HCT116 (cell line): ENCODE measurements at regions not wholly inside any gene's neighbourhood (a gene's known extent, or its start where the extent isn't known, plus 50 kb on each side); places are given as distances from the start of the nearest gene placed in this dataset.

ENCODE experiments used
- ATAC-seq: fragments of 200-7000 bp; cut with Tn5 transposase; 2 replicates; pipeline ENCODE4 v1.9.1; 2020; ENCODE audit warnings: mild to moderate bottlenecking, moderate library complexity
- BruUV-seq: library from RNA; stranded (reverse); fragments of 400-500 nt; replicated peaks from 2 replicates; lab custom pipeline; 2021; lab: Mats Ljungman, UMichigan
- CTCF ChIA-PET: fragments of 300-600 bp; sonication (Branson Sonifier 250); formaldehyde crosslinking; loops from one replicate; lab custom pipeline; 2021; ENCODE audit warnings: antibody characterized with exemption; lab: Charles Lee
- POLR2A ChIA-PET: fragments of 300-600, 350-600 bp; sonication (Branson Sonifier 250); formaldehyde crosslinking; loops from one replicate; lab custom pipeline; 2021; ENCODE audit warnings: antibody characterized with exemption; lab: Charles Lee
- RAD21 ChIA-PET, 2 experiments: fragments of 300-600 bp; sonication (Branson Sonifier 250); formaldehyde crosslinking; loops; one replicate each; lab custom pipeline; 2023; ENCODE audit warnings: low total read pairs in 2 of 2; ENCODE audit not compliant: uncharacterized antibody in 2 of 2, unreplicated experiment in 2 of 2, low non-redundant PET in 1 of 2; lab: Charles Lee
- DNase-seq: peaks from one replicate; pipeline ENCODE4 v3.0.0-alpha.2; 2010; ENCODE audit warnings: low read depth, low spot score
- H2AFZ ChIP-seq: fragments of 200-600 bp; shearing (Covaris generic), sonication (generic); 2 replicates; pipeline ENCODE4 v1.6.1; 2017; ENCODE audit warnings: low read depth, mixed run types, mixed read lengths, antibody characterized with exemption, low read length; ENCODE audit not compliant: poor library complexity, severe bottlenecking
- H3K27ac ChIP-seq: 2 replicates; pipeline ENCODE4 v1.5.1; 2012; ENCODE audit warnings: low read depth, low read length
- H3K27me3 ChIP-seq: fragments of 200-600 bp; sonication (generic); 2 replicates; pipeline ENCODE4 v1.6.1; 2016; ENCODE audit warnings: mixed run types, low read length, mixed read lengths; ENCODE audit not compliant: insufficient read depth
- H3K36me3 ChIP-seq, 2 experiments: fragments of 200-500 bp in 1 of 2; fragments of 200-600 bp in 1 of 2; sonication (Bioruptor generic) in 1 of 2; sonication (generic) in 1 of 2; 2 replicates each; pipeline versions ENCODE4 v1.5.1 to v1.6.1; 2014 to 2016; ENCODE audit warnings: low read length in 2 of 2, inconsistent platforms in 1 of 2, mixed read lengths in 1 of 2, mixed run types in 1 of 2; ENCODE audit not compliant: insufficient read depth in 2 of 2, control insufficient read depth in 1 of 2
- H3K4me1 ChIP-seq, 2 experiments: fragments of 200-600 bp in 1 of 2; sonication (generic) in 1 of 2; 2 replicates each; pipeline versions ENCODE4 v1.5.1 to v1.6.1; 2012 to 2017; ENCODE audit warnings: low read length in 2 of 2, inconsistent platforms in 1 of 2, mild to moderate bottlenecking in 1 of 2, mixed read lengths in 1 of 2, mixed run types in 1 of 2, moderate library complexity in 1 of 2; ENCODE audit not compliant: insufficient read depth in 2 of 2, control insufficient read depth in 1 of 2
- H3K4me2 ChIP-seq: fragments of 200-600 bp; sonication (generic); 2 replicates; pipeline ENCODE4 v1.6.1; 2017; ENCODE audit warnings: mixed run types, low read length, mixed read lengths
- H3K4me3 ChIP-seq, 2 experiments: fragments of 200-600 bp in 1 of 2; sonication (generic) in 1 of 2; replicated peaks in 1 of 2; 2 replicates each; pipeline ENCODE4 v1.5.1; 2011 to 2016; ENCODE audit warnings: low read length in 2 of 2, control low read depth in 1 of 2, low read depth in 1 of 2, mild to moderate bottlenecking in 1 of 2, mixed read lengths in 1 of 2, mixed run types in 1 of 2
- H3K79me2 ChIP-seq: fragments of 200-600 bp; sonication (generic); 2 replicates; pipeline ENCODE4 v1.6.1; 2017; ENCODE audit warnings: mild to moderate bottlenecking, mixed run types, low read length, moderate library complexity, mixed read lengths; ENCODE audit not compliant: insufficient read depth
- H3K9ac ChIP-seq: fragments of 200-600 bp; sonication (generic); 2 replicates; pipeline ENCODE4 v1.6.1; 2016; ENCODE audit warnings: low read length, mixed read lengths
- H3K9me2 ChIP-seq: fragments of 200-600 bp; sonication (generic), shearing (Covaris generic); 2 replicates; pipeline ENCODE4 v1.6.1; 2017; ENCODE audit warnings: mixed run types, mild to moderate bottlenecking, moderate library complexity; ENCODE audit not compliant: insufficient read depth
- H3K9me3 ChIP-seq, 2 experiments: fragments of 200-500 bp in 1 of 2; fragments of 200-600 bp in 1 of 2; sonication (Bioruptor generic) in 1 of 2; sonication (generic) in 1 of 2; 2 replicates each; pipeline ENCODE4 v1.6.1; 2014 to 2017; ENCODE audit warnings: low read length in 2 of 2, mixed read lengths in 2 of 2, inconsistent platforms in 1 of 2, low read depth in 1 of 2, mild to moderate bottlenecking in 1 of 2, mixed run types in 1 of 2, moderate library complexity in 1 of 2; ENCODE audit not compliant: control insufficient read depth in 1 of 2, insufficient read depth in 1 of 2
- H4K20me1 ChIP-seq: fragments of 200-600 bp; sonication (generic), shearing (Covaris generic); 2 replicates; pipeline ENCODE4 v1.6.1; 2017; ENCODE audit warnings: mixed run types, mild to moderate bottlenecking, moderate library complexity; ENCODE audit not compliant: insufficient read depth
- CBX3 ChIP-seq: IDR thresholded peaks from 2 replicates; pipeline ENCODE4 v1.6.1; 2012; ENCODE audit warnings: low read depth
- EGR1 ChIP-seq: IDR thresholded peaks from 2 replicates; pipeline ENCODE4 v1.6.1; 2012; ENCODE audit warnings: low read depth
- ELF1 ChIP-seq: IDR thresholded peaks from 2 replicates; pipeline ENCODE4 v1.6.1; 2012; ENCODE audit warnings: low read depth, borderline replicate concordance
- EZH2phosphoT487 ChIP-seq: fragments of 200-600 bp; IDR thresholded peaks from 2 replicates; pipeline ENCODE4 v1.6.1; 2018; ENCODE audit warnings: antibody characterized with exemption, borderline replicate concordance
- FOSL1 ChIP-seq: IDR thresholded peaks from 2 replicates; pipeline ENCODE4 v1.6.1; 2012; ENCODE audit warnings: low read depth
- JUND ChIP-seq: IDR thresholded peaks from 2 replicates; pipeline ENCODE4 v1.6.1; 2012
- POLR2A ChIP-seq: IDR thresholded peaks from 2 replicates; pipeline ENCODE4 v1.7.0; 2011; ENCODE audit warnings: borderline replicate concordance; ENCODE audit not compliant: insufficient read depth, insufficient read length; ENCODE audit errors: extremely low read depth
- RAD21 ChIP-seq: IDR thresholded peaks from 2 replicates; pipeline ENCODE4 v1.6.1; 2012; ENCODE audit warnings: low read depth, mild to moderate bottlenecking
- SP1 ChIP-seq: IDR thresholded peaks from 2 replicates; pipeline ENCODE4 v1.6.1; 2012; ENCODE audit warnings: low read depth
- SRF ChIP-seq: IDR thresholded peaks from 2 replicates; pipeline ENCODE4 v1.6.1; 2012; ENCODE audit warnings: low read depth
- TCF7L2 ChIP-seq: IDR thresholded peaks from 2 replicates; pipeline ENCODE4 v1.7.0; 2011; ENCODE audit warnings: borderline replicate concordance, inconsistent platforms; ENCODE audit not compliant: insufficient read depth, insufficient read length; ENCODE audit errors: extremely low read depth
- YY1 ChIP-seq: IDR thresholded peaks from 2 replicates; pipeline ENCODE4 v1.6.1; 2011; ENCODE audit warnings: low read length, low read depth, moderate library complexity, mild to moderate bottlenecking; ENCODE audit not compliant: insufficient replicate concordance; ENCODE audit errors: extremely low read depth
- ZFX ChIP-seq: fragments of 450-650 bp; IDR thresholded peaks from 2 replicates; pipeline ENCODE4 v1.6.1; 2017
- ZNF274 ChIP-seq: fragments of 200-500 bp; sonication (Bioruptor generic); IDR thresholded peaks from 2 replicates; pipeline ENCODE4 v1.6.1; 2014; ENCODE audit warnings: mild to moderate bottlenecking, low read depth, low read length, inconsistent platforms
- intact Hi-C: fragments of 100-400 bp; cut with micrococcal nuclease; formaldehyde crosslinking; loops from 2 replicates; pipeline ENCODE4 v1.10.0; 2022
- TF ChIP-seq, protein P1 (sequence below), 3 experiments: fragments of 200-600 bp in 1 of 3; sonication (generic) in 1 of 3; IDR thresholded peaks in 2 of 3; conservative IDR thresholded peaks in 1 of 3; 2 replicates each; pipeline ENCODE4 v1.5.1; 2012 to 2017; ENCODE audit warnings: low read depth in 2 of 3, low read length in 2 of 3, antibody characterized with exemption in 1 of 3, borderline replicate concordance in 1 of 3, control low read depth in 1 of 3, mild to moderate bottlenecking in 1 of 3, mixed read lengths in 1 of 3, mixed run types in 1 of 3, moderate library complexity in 1 of 3; ENCODE audit not compliant: insufficient read depth in 1 of 3
- TF ChIP-seq, protein P2 (sequence below): IDR thresholded peaks from 2 replicates; pipeline ENCODE4 v1.6.1; 2012
- TF ChIP-seq, protein P3 (sequence below): IDR thresholded peaks from 2 replicates; pipeline ENCODE4 v1.6.1; 2011; ENCODE audit warnings: mild to moderate bottlenecking, low read length, moderate library complexity; ENCODE audit not compliant: insufficient replicate concordance; ENCODE audit errors: extremely low read depth

DNA sequence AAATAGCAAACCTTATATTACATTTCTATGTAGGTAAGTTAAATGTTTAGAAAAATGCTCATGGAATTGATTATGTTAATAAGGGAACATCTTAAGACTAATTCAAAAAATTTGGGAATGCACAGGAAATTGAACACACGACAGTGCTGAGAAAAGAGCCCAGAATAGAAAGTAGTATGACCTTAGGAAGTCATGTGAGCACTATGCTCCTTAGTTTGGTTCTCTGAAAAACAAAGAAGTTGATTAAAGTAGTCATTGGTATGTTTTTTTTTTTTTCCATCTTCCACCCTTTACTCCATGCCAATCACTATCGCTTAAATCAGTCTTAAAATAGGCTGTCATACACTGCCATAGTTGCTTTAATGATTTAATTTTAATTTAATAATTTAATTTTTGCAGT, 242.9 kb downstream of the ANKRD7 start:
- no peak overlapping the region for H3K27ac ChIP-seq
- no peaks in the 10 kb centered on the region for H4K20me1 ChIP-seq
- intact Hi-C loops, result no loop called here
- TF ChIP-seq EGR1, result no peak
- no peak for TF ChIP-seq EZH2phosphoT487
- no peak for TF ChIP-seq TCF7L2
- TF ChIP-seq ZFX, result no peak
- no peak for TF ChIP-seq ZNF274
- no peak for TF ChIP-seq ELF1
- TF ChIP-seq JUND, result no peak
- no peak for TF ChIP-seq POLR2A
- TF ChIP-seq SRF, result no peak
- TF ChIP-seq YY1, result no peak
- no peak for TF ChIP-seq SP1
- TF ChIP-seq, protein P1, sequence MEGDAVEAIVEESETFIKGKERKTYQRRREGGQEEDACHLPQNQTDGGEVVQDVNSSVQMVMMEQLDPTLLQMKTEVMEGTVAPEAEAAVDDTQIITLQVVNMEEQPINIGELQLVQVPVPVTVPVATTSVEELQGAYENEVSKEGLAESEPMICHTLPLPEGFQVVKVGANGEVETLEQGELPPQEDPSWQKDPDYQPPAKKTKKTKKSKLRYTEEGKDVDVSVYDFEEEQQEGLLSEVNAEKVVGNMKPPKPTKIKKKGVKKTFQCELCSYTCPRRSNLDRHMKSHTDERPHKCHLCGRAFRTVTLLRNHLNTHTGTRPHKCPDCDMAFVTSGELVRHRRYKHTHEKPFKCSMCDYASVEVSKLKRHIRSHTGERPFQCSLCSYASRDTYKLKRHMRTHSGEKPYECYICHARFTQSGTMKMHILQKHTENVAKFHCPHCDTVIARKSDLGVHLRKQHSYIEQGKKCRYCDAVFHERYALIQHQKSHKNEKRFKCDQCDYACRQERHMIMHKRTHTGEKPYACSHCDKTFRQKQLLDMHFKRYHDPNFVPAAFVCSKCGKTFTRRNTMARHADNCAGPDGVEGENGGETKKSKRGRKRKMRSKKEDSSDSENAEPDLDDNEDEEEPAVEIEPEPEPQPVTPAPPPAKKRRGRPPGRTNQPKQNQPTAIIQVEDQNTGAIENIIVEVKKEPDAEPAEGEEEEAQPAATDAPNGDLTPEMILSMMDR (IDR thresholded peaks at IDR 0.05 in 2 of 3, conservative IDR thresholded peaks at IDR 0.05 in 1 of 3; ENCODE audit: borderline replicate concordance in 1 of 3, insufficient read depth in 1 of 3, low read depth in 2 of 3, low read length in 2 of 3), result no peak
- TF ChIP-seq CBX3, result no peak
- TF ChIP-seq, protein P2, sequence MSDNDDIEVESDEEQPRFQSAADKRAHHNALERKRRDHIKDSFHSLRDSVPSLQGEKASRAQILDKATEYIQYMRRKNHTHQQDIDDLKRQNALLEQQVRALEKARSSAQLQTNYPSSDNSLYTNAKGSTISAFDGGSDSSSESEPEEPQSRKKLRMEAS, result no peak
- no peak for TF ChIP-seq FOSL1
- no peak for TF ChIP-seq RAD21
- TF ChIP-seq, protein P3, sequence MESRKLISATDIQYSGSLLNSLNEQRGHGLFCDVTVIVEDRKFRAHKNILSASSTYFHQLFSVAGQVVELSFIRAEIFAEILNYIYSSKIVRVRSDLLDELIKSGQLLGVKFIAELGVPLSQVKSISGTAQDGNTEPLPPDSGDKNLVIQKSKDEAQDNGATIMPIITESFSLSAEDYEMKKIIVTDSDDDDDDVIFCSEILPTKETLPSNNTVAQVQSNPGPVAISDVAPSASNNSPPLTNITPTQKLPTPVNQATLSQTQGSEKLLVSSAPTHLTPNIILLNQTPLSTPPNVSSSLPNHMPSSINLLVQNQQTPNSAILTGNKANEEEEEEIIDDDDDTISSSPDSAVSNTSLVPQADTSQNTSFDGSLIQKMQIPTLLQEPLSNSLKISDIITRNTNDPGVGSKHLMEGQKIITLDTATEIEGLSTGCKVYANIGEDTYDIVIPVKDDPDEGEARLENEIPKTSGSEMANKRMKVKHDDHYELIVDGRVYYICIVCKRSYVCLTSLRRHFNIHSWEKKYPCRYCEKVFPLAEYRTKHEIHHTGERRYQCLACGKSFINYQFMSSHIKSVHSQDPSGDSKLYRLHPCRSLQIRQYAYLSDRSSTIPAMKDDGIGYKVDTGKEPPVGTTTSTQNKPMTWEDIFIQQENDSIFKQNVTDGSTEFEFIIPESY, result no peak
- CTCF ChIA-PET, result no interaction called here
- no peaks in the 10 kb centered on the region for H3K27me3 ChIP-seq
- RAD21 ChIA-PET, result no interaction called here
- POLR2A ChIA-PET, result no interaction called here
- BruUV-seq, result no TSS peak
- no peaks in the 10 kb centered on the region for H3K36me3 ChIP-seq
- ATAC-seq (no peak), DNase-seq (no peak)
- no peaks in the 10 kb centered on the region for H3K4me1 ChIP-seq
- H3K4me3 ChIP-seq, result no peak overlapping the region
- H3K9ac ChIP-seq, result no peak overlapping the region
- no peaks in the 10 kb centered on the region for H3K9me3 ChIP-seq
- no peak overlapping the region for H2AFZ ChIP-seq
- no peaks in the 10 kb centered on the region for H3K79me2 ChIP-seq
- H3K4me2 ChIP-seq, result no peak overlapping the region
- 0 out of 2 replicates have a peak, but pooled peaks cover 3% of the 10 kb centered on the region for H3K9me2 ChIP-seq
